Vagina (tissue), 2 donors: ENCODE measurements at regions not wholly inside any gene's neighbourhood (a gene's known extent, or its start where the extent isn't known, plus 50 kb on each side); places are given as distances from the start of the nearest gene placed in this dataset.
"Not testable (repeated sequence)": the region's sequence is repeated elsewhere in the genome, so short reads cannot be mapped to it uniquely, and the experiment has no call there.

Source experiments
- DNase-seq, 2 donors: peaks; one replicate each; pipeline ENCODE4 v3.0.0-alpha.2; 2017; ENCODE audit errors: extremely low spot score in 2 of 2
- H3K27ac ChIP-seq: fragments of 200-600 bp; sonication (generic); one replicate; pipeline ENCODE4 v1.5.1; 2019
- H3K27me3 ChIP-seq: fragments of 200-600 bp; sonication (generic); one replicate; pipeline ENCODE4 v1.5.1; 2019
- H3K36me3 ChIP-seq, 2 donors: fragments of 200-600 bp; sonication (generic); one replicate each; pipeline ENCODE4 v1.5.1; 2017 to 2019
- H3K4me1 ChIP-seq: fragments of 200-600 bp; sonication (generic); one replicate; pipeline ENCODE4 v1.5.1; 2019
- H3K4me3 ChIP-seq, 2 donors: fragments of 200-600 bp; sonication (generic); 1 replicate in 1 of 2; 2 replicates in 1 of 2; pipeline ENCODE4 v1.5.1; 2016 to 2019
- H3K9me3 ChIP-seq: fragments of 200-600 bp; sonication (generic); one replicate; pipeline ENCODE4 v1.5.1; 2019
- CTCF ChIP-seq, 3 experiments: fragments of 450-650 bp in 2 of 3; fragments of 200-600 bp in 1 of 3; sonication (generic) in 1 of 3; IDR thresholded peaks; one replicate each; pipeline ENCODE4 v1.5.1; 2017 to 2019; ENCODE audit warnings: antibody characterized with exemption in 3 of 3, mild to moderate bottlenecking in 2 of 3, moderate library complexity in 2 of 3
- POLR2A ChIP-seq, 2 donors: fragments of 450-650 bp; IDR thresholded peaks; one replicate each; pipeline ENCODE4 v1.6.1; 2017; ENCODE audit warnings: antibody characterized with exemption in 2 of 2, mild to moderate bottlenecking in 2 of 2, moderate library complexity in 2 of 2
- POLR2AphosphoS5 ChIP-seq, 2 donors: sonication (generic); formaldehyde crosslinking; IDR thresholded peaks; one replicate each; pipeline ENCODE4 v1.9.0; 2017; ENCODE audit warnings: antibody characterized with exemption in 2 of 2, mild to moderate bottlenecking in 2 of 2, low read depth in 1 of 2; ENCODE audit not compliant: insufficient read depth in 1 of 2
- intact Hi-C: fragments of 100-400 bp; cut with DNase I; formaldehyde crosslinking; loops from one replicate; pipeline ENCODE4 v1.15.1; 2023

- H3K27me3 ChIP-seq: no peaks in the 10 kb centered on the region
- intact Hi-C loops: no loop called here
- no peak overlapping the region for H3K27ac ChIP-seq
- no peak for TF ChIP-seq POLR2AphosphoS5 (IDR thresholded peaks at IDR 0.05; ENCODE audit: insufficient read depth in 1 of 2, low read depth in 1 of 2)
- TF ChIP-seq CTCF (IDR thresholded peaks at IDR 0.05): no peak
- TF ChIP-seq POLR2A (IDR thresholded peaks at IDR 0.05): no peak
- DNase-seq: no peak
- H3K4me3 ChIP-seq: no peak overlapping the region
- H3K9me3 ChIP-seq: no peaks in the 10 kb centered on the region
- no peaks in the 10 kb centered on the region for H3K36me3 ChIP-seq
- H3K4me1 ChIP-seq: no peaks in the 10 kb centered on the region
These were observed 77.2 kb upstream of the ECI2 start for GRCh38 chr6:4212588-4212987.

GRCh38 chr6:4210629-4211419 is 75.4 kb upstream of the ECI2 start:
- Histone ChIP-seq H3K9me3 (no peaks in the 10 kb centered on the region), H3K27me3 (no peaks in the 10 kb centered on the region), H3K4me1 (no peaks in the 10 kb centered on the region), H3K36me3 (no peaks in the 10 kb centered on the region), H3K4me3 (no peak overlapping the region), H3K27ac (no peak overlapping the region)
- TF ChIP-seq POLR2AphosphoS5 (IDR thresholded peaks at IDR 0.05; ENCODE audit: insufficient read depth in 1 of 2, low read depth in 1 of 2): no peak
- TF ChIP-seq CTCF (IDR thresholded peaks at IDR 0.05): peak; percentile 24 to 59 (median 39)
- intact Hi-C loops: no loop called here
- DNase-seq: no peak

GRCh38 chr6:4209196-4209595 is 73.8 kb upstream of the ECI2 start:
- Histone ChIP-seq H3K4me3 (no peak overlapping the region), H3K27me3 (no peaks in the 10 kb centered on the region), H3K36me3 (no peaks in the 10 kb centered on the region), H3K27ac (no peak overlapping the region), H3K4me1 (no peaks in the 10 kb centered on the region), H3K9me3 (no peaks in the 10 kb centered on the region)
- no peak for DNase-seq
- TF ChIP-seq POLR2A (IDR thresholded peaks at IDR 0.05): no peak
- no peak for TF ChIP-seq CTCF (IDR thresholded peaks at IDR 0.05)
- TF ChIP-seq POLR2AphosphoS5 (IDR thresholded peaks at IDR 0.05; ENCODE audit: insufficient read depth in 1 of 2, low read depth in 1 of 2): no peak
- intact Hi-C loops: no loop called here

GRCh38 chr6:4208158-4208557 is 72.8 kb upstream of the ECI2 start:
- DNase-seq: no peak
- Histone ChIP-seq H3K27ac (no peak overlapping the region), H3K36me3 (no peaks in the 10 kb centered on the region), H3K4me1 (no peaks in the 10 kb centered on the region), H3K27me3 (no peaks in the 10 kb centered on the region), H3K9me3 (no peaks in the 10 kb centered on the region), H3K4me3 (no peak overlapping the region)
- TF ChIP-seq CTCF (IDR thresholded peaks at IDR 0.05): no peak
- TF ChIP-seq POLR2AphosphoS5 (IDR thresholded peaks at IDR 0.05; ENCODE audit: insufficient read depth in 1 of 2, low read depth in 1 of 2): no peak
- no peak for TF ChIP-seq POLR2A (IDR thresholded peaks at IDR 0.05)
- intact Hi-C loops: no loop called here

- intact Hi-C loops: not testable (repeated sequence)
These were observed 68.5 kb upstream of the ECI2 start for GRCh38 chr6:4203642-4204417.

More at GRCh38 chr6:4203642-4204417, 68.5 kb upstream of the ECI2 start:
- H3K27me3 ChIP-seq, H3K36me3 ChIP-seq, H3K27ac ChIP-seq, H3K4me3 ChIP-seq, H3K4me1 ChIP-seq, DNase-seq, H3K9me3 ChIP-seq: not testable (repeated sequence)
